ENCODE measurements at regions not wholly inside any gene's neighbourhood (a gene's known extent, or its start where the extent isn't known, plus 50 kb on each side); places are given as distances from the start of the nearest gene placed in this dataset.

DNA sequence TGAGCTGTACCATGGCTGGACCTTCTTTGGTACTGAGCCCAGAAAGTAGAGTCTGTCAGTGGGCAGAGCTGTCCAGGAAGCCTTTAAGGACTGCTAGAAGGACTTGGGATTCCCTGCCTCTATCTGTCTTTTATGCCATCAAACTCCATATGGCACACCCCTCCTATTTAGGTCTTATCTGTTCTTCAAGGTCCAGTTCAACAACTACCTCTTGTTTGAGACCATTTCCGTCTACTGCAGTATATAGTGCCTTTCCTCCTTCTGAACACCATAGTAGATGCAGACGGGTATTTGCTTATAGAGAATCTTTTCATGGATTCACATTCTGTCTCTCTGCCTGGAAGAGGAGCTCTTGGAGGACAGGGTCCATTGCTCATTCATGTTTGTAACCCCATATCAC, 146.1 kb upstream of the IL1RAPL2 start:
- TF ChIP-seq BRCA1 (IDR thresholded peaks at IDR 0.05; ENCODE audit: low read depth, low read length) (no peak), POLR2AphosphoS5 (IDR thresholded peaks at IDR 0.05; ENCODE audit: low read depth, low read length) (no peak), YY1 (IDR thresholded peaks at IDR 0.05; ENCODE audit: low read depth, low read length) (no peak), HDAC2 (IDR thresholded peaks at IDR 0.05; ENCODE audit: borderline replicate concordance in 1 of 2, low read depth in 2 of 2, low read length in 2 of 2) (no peak), KDM4A (IDR thresholded peaks at IDR 0.05; ENCODE audit: low read depth, low read length, severe bottlenecking) (no peak), TBP (IDR thresholded peaks at IDR 0.05; ENCODE audit: low read depth, low read length) (no peak), SUZ12 (IDR thresholded peaks at IDR 0.05; ENCODE audit: low read length) (no peak), EP300 (IDR thresholded peaks at IDR 0.05; ENCODE audit: borderline replicate concordance in 1 of 2, low read depth in 2 of 2, low read length in 2 of 2) (no peak), JUND (IDR thresholded peaks at IDR 0.05; ENCODE audit: low read length) (no peak), TEAD4 (IDR thresholded peaks at IDR 0.05; ENCODE audit: low read depth, low read length) (no peak)

All from H1 (cell line).